OCI-LY1 (cell line): ENCODE measurements at regions not wholly inside any gene's neighbourhood (a gene's known extent, or its start where the extent isn't known, plus 50 kb on each side); places are given as distances from the start of the nearest gene placed in this dataset.

Source experiments
- H2AFZ ChIP-seq: fragments of 200-600 bp; sonication (generic), shearing (Covaris generic); 2 replicates; pipeline ENCODE4 v1.6.0; 2014; ENCODE audit warnings: antibody characterized with exemption, mild to moderate bottlenecking, low read length
- H3F3A ChIP-seq: fragments of 200-600 bp; sonication (generic), shearing (Covaris generic); 2 replicates; pipeline ENCODE4 v1.6.0; 2014; ENCODE audit warnings: mild to moderate bottlenecking, antibody characterized with exemption, low read length, moderate library complexity; ENCODE audit not compliant: insufficient read depth
- H3K27ac ChIP-seq: fragments of 200-600 bp; sonication (generic); 2 replicates; pipeline ENCODE4 v1.5.1; 2014; ENCODE audit warnings: low read length, mixed run types, mild to moderate bottlenecking, low read depth; ENCODE audit not compliant: poor library complexity, severe bottlenecking
- H3K27me3 ChIP-seq: fragments of 200-600 bp; sonication (generic); 2 replicates; pipeline ENCODE4 v1.6.0; 2014; ENCODE audit warnings: antibody characterized with exemption, mild to moderate bottlenecking, low read length, moderate library complexity; ENCODE audit not compliant: insufficient read depth
- H3K36me3 ChIP-seq: fragments of 200-600 bp; sonication (generic); 2 replicates; pipeline ENCODE4 v1.6.1; 2014; ENCODE audit warnings: mild to moderate bottlenecking, antibody characterized with exemption, low read length, moderate library complexity, mixed read lengths; ENCODE audit not compliant: insufficient read depth
- H3K4me1 ChIP-seq: fragments of 200-600 bp; sonication (generic); 2 replicates; pipeline ENCODE4 v1.5.1; 2014; ENCODE audit warnings: mild to moderate bottlenecking, low read length, moderate library complexity; ENCODE audit not compliant: insufficient read depth, severe bottlenecking
- H3K4me2 ChIP-seq: fragments of 200-600 bp; sonication (generic), shearing (Covaris generic); 2 replicates; pipeline ENCODE4 v1.6.1; 2014; ENCODE audit warnings: low read length
- H3K4me3 ChIP-seq: fragments of 200-600 bp; sonication (generic); 2 replicates; pipeline ENCODE4 v1.5.1; 2014; ENCODE audit warnings: low read length, low read depth, mild to moderate bottlenecking, mixed read lengths; ENCODE audit not compliant: poor library complexity, severe bottlenecking
- H3K79me2 ChIP-seq: fragments of 200-600 bp; shearing (Covaris generic); 2 replicates; pipeline ENCODE4 v1.6.1; 2016; ENCODE audit warnings: mixed run types, low read length, mixed read lengths; ENCODE audit not compliant: insufficient read depth
- H3K9ac ChIP-seq: fragments of 200-600 bp; sonication (generic), shearing (Covaris generic); 2 replicates; pipeline ENCODE4 v1.6.1; 2014; ENCODE audit warnings: mild to moderate bottlenecking, low read length, mixed read lengths
- H3K9me2 ChIP-seq: fragments of 200-600 bp; sonication (generic), shearing (Covaris generic); 2 replicates; pipeline ENCODE4 v1.6.1; 2014; ENCODE audit warnings: low read depth, mild to moderate bottlenecking, low read length, mixed read lengths
- H3K9me3 ChIP-seq: fragments of 200-600 bp; shearing (Covaris generic); 2 replicates; pipeline ENCODE4 v1.6.1; 2014; ENCODE audit warnings: low read length, mixed read lengths
- H4K20me1 ChIP-seq: fragments of 200-600 bp; sonication (generic), shearing (Covaris generic); 2 replicates; pipeline ENCODE4 v1.6.0; 2016; ENCODE audit warnings: mild to moderate bottlenecking, low read length; ENCODE audit not compliant: insufficient read depth
- EZH2 ChIP-seq: fragments of 200-600 bp; sonication (generic), shearing (Covaris generic); IDR thresholded peaks from 2 replicates; pipeline ENCODE4 v1.8.0; 2017; ENCODE audit warnings: borderline replicate concordance, mixed run types, mild to moderate bottlenecking, antibody characterized with exemption, low read length, moderate library complexity, mixed read lengths
- TF ChIP-seq, protein P1 (sequence below): fragments of 200-600 bp; sonication (generic), shearing (Covaris generic); IDR thresholded peaks from 2 replicates; pipeline ENCODE4 v1.5.1; 2017; ENCODE audit warnings: mild to moderate bottlenecking, antibody characterized with exemption, low read length, moderate library complexity, mixed read lengths

DNA sequence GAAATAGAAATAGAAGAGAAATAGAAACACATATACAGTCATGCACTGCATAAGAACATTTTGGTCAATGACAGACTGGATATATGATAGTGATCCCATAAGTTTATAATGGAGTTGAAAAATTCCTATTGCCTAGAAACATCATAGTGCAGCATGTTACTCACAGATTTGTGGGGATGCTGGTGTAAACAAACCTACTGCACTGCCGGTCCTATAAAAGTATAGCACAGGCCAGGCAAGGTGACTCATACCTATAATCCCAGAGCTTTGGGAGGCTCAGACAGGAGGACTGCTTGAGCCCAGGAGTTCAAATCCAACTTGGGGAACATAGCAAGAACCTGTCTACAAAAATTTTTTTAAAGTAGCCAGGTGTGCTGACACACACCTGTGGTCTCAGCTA lies 240.6 kb upstream of the MAP3K1 start:
- no peaks in the 10 kb centered on the region for H3K36me3 ChIP-seq
- H3K9me2 ChIP-seq, result no peaks in the 10 kb centered on the region
- H3K27me3 ChIP-seq, result no peaks in the 10 kb centered on the region
- H3K4me3 ChIP-seq, result no peak overlapping the region
- no peaks in the 10 kb centered on the region for H3F3A ChIP-seq
- no peaks in the 10 kb centered on the region for H4K20me1 ChIP-seq
- no peak overlapping the region for H2AFZ ChIP-seq
- peaks cover 9% of the 10 kb centered on the region for H3K4me1 ChIP-seq
- H3K4me2 ChIP-seq, result no peak overlapping the region
- no peaks in the 10 kb centered on the region for H3K79me2 ChIP-seq
- no peak overlapping the region for H3K27ac ChIP-seq
- H3K9me3 ChIP-seq, result no peaks in the 10 kb centered on the region
- no peak overlapping the region for H3K9ac ChIP-seq
- TF ChIP-seq, protein P1, sequence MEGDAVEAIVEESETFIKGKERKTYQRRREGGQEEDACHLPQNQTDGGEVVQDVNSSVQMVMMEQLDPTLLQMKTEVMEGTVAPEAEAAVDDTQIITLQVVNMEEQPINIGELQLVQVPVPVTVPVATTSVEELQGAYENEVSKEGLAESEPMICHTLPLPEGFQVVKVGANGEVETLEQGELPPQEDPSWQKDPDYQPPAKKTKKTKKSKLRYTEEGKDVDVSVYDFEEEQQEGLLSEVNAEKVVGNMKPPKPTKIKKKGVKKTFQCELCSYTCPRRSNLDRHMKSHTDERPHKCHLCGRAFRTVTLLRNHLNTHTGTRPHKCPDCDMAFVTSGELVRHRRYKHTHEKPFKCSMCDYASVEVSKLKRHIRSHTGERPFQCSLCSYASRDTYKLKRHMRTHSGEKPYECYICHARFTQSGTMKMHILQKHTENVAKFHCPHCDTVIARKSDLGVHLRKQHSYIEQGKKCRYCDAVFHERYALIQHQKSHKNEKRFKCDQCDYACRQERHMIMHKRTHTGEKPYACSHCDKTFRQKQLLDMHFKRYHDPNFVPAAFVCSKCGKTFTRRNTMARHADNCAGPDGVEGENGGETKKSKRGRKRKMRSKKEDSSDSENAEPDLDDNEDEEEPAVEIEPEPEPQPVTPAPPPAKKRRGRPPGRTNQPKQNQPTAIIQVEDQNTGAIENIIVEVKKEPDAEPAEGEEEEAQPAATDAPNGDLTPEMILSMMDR, result no peak
- TF ChIP-seq EZH2, result no peak

DNA sequence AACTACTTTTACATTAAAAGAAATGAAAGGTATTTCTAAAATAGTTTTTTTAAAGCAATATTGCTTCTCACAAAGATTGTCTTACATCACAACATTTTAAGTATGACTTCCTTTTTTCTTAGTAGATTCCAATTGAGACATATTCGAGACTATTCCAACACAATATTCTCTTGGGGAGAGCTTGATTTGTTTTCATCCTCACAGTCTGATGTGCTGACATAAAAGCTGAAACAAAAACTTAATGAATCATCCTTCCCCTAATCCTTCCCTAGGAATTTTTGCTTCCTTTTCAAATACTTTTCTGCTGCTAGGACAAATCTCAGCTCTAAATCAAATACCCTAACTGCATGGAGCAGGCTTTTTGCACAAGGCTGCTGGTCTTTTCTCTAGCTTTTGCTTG lies 245.8 kb upstream of the MAP3K1 start:
- Histone ChIP-seq H3K4me3 (no peak overlapping the region), H3K9ac (no peak overlapping the region), H3K27me3 (no peaks in the 10 kb centered on the region), H3K9me3 (no peaks in the 10 kb centered on the region), H3K9me2 (no peaks in the 10 kb centered on the region), H3K27ac (no peak overlapping the region), H4K20me1 (no peaks in the 10 kb centered on the region), H3K4me2 (no peak overlapping the region), H3K36me3 (no peaks in the 10 kb centered on the region), H3F3A (no peaks in the 10 kb centered on the region), H3K79me2 (no peaks in the 10 kb centered on the region), H3K4me1 (peaks cover 42% of the 10 kb centered on the region), H2AFZ (no peak overlapping the region)
- TF ChIP-seq, protein P1, result no peak
- no peak for TF ChIP-seq EZH2

DNA sequence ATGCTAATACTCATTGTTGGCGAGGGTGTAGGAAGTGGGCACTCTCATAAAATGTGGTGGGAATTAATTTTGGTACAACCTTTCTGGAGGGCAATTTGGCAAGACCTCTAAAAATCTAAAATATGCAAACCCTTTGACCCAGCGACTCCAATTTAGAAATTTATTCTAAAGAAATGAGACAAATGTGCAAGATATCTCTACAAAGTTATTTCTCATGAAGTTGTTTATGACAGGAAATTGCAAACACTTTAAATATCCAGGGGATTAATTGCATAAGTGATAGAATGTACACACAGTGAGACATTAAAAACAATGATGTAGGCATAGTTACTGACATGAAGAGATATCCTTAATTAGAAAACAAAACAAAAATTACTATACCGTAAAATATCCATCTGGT lies 246.3 kb upstream of the MAP3K1 start:
- Histone ChIP-seq H3K79me2 (no peaks in the 10 kb centered on the region), H3K9ac (no peak overlapping the region), H3K4me1 (peaks cover 42% of the 10 kb centered on the region), H3K9me2 (no peaks in the 10 kb centered on the region), H3F3A (no peaks in the 10 kb centered on the region), H3K4me2 (no peak overlapping the region), H4K20me1 (no peaks in the 10 kb centered on the region), H3K4me3 (no peak overlapping the region), H3K36me3 (no peaks in the 10 kb centered on the region), H3K27me3 (no peaks in the 10 kb centered on the region), H3K27ac (no peak overlapping the region), H3K9me3 (no peaks in the 10 kb centered on the region), H2AFZ (no peak overlapping the region)
- TF ChIP-seq, protein P1, result no peak
- TF ChIP-seq EZH2, result no peak
